22Rv1 (cell line): ENCODE measurements at regions not wholly inside any gene's neighbourhood (a gene's known extent, or its start where the extent isn't known, plus 50 kb on each side); places are given as distances from the start of the nearest gene placed in this dataset.
"Not testable (repeated sequence)": the region's sequence is repeated elsewhere in the genome, so short reads cannot be mapped to it uniquely, and the experiment has no call there.

ENCODE experiments used
- H3K27ac ChIP-seq: fragments of 450-650 bp; 2 replicates; pipeline ENCODE4 v1.5.1; 2017
- ZFX ChIP-seq: fragments of 450-650 bp; IDR thresholded peaks from 2 replicates; pipeline ENCODE4 v1.6.1; 2017; ENCODE audit warnings: antibody characterized with exemption, borderline replicate concordance
- TF ChIP-seq, protein P1 (sequence below): fragments of 450-650 bp; IDR thresholded peaks from 2 replicates; pipeline ENCODE4 v1.5.1; 2017; ENCODE audit warnings: mild to moderate bottlenecking

DNA sequence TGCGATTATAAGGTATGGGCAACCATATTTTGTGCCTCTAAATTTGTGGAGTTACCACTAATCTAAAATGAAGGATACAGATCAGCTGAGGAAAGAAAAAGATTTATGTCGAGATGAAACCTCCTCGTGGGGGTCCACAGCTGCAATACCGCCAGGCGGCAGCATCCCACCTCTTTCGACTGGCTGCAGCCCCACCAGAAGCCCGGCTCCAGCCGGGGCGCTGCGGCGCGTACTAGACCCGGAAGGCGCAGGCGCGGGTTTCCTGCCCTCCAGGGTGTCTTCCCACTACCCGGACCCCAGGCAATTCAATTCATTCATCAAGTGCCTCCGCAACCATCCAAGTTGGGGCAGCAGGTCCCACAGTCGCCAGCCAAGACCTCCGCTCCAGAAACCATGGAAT lies 366.1 kb upstream of the DEFB115 start:
- TF ChIP-seq, protein P1, sequence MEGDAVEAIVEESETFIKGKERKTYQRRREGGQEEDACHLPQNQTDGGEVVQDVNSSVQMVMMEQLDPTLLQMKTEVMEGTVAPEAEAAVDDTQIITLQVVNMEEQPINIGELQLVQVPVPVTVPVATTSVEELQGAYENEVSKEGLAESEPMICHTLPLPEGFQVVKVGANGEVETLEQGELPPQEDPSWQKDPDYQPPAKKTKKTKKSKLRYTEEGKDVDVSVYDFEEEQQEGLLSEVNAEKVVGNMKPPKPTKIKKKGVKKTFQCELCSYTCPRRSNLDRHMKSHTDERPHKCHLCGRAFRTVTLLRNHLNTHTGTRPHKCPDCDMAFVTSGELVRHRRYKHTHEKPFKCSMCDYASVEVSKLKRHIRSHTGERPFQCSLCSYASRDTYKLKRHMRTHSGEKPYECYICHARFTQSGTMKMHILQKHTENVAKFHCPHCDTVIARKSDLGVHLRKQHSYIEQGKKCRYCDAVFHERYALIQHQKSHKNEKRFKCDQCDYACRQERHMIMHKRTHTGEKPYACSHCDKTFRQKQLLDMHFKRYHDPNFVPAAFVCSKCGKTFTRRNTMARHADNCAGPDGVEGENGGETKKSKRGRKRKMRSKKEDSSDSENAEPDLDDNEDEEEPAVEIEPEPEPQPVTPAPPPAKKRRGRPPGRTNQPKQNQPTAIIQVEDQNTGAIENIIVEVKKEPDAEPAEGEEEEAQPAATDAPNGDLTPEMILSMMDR, result peak; percentile 42

DNA sequence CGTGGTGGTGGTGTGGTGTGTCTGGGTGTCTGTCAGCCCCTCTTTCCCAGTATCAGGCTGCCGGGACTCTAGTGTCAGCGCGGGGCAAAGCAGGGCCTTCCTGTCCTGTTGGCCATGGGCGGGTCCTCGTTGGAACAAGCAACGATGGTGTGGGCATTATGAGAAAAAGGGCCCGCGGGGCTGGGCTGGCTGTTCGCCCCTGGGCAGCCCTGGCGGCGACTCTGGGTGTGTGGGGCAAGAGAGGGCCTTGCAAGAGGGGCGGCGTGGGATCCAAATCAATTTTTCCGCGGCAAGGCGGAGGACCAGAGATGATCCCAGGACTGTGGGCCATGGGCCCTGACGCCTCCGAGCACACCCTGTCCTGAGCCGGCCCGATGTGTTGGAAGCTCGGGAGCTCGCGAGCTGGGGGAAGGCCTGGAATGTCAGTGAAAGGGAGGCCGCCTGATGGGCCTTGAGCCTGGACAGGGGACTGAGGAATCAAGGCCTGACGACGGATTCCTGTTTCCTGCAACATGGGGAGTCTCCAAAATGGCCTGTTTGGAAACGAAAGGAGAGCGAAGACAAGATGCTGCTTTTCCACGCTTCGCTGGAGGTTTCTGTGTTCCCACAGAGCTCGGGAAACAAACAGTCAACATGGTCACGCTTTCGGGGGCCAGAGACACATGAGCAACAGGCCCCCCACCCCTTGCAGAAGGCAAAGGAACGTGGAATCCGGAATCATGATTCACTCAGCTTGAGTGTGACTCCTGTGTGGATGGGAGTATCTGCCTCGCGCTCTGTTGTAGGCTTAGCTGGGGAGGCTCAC lies 364.7 kb upstream of the DEFB115 start:
- TF ChIP-seq, protein P1, result no peak
- no peak for TF ChIP-seq ZFX
- H3K27ac ChIP-seq, result no peak overlapping the region

More for the DNA sequence above, 366.1 kb upstream of the DEFB115 start:
- H3K27ac ChIP-seq, result not testable (repeated sequence)

DNA sequence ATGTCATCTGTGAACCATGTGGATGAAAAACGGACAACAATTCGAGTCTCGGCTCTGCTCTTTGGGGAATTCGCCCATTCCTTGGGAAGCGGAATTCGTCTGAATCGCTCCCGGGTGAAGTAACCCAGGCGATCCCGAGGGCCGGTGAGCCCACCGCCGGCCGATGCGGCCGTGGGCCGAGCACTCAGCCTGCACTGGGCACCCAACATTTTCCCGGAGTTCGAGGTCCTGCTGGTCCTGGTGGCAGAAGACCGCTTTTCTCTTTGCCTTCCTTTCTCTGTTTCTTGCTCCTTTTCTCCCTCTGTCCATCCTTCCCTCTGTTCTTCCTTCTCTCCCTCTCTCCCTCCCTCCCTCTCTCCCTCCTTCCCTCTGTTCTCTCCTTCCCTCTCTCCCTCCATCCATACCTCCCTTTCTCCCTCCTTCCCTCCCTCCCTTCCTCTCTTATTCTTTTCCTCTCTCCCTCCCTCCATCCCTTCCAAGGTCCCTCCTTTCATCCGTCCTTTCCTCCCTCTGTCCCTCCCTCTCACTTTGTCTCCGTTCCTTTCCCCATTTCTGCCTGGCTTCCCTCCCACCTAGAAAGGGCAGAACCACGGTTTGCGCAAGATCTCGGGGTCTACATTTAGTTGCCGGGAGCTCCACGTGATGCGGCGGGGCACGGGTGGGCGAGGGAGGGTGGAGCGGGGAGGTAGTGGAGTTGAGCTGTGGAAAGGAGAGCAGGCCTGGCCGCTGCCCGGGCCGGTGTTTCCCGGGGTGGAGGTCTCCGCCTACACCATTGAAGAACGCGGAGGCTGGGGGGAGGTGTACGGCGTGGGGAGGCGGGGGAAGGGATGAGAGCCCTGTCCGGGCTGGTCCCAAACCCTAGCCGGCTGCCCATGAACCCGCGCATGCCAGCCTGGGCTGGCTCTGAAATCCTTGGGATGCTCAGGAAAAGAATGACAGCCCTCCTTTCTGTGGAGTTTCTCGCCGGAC lies 363.8 kb upstream of the DEFB115 start:
- not testable (repeated sequence) for H3K27ac ChIP-seq

DNA sequence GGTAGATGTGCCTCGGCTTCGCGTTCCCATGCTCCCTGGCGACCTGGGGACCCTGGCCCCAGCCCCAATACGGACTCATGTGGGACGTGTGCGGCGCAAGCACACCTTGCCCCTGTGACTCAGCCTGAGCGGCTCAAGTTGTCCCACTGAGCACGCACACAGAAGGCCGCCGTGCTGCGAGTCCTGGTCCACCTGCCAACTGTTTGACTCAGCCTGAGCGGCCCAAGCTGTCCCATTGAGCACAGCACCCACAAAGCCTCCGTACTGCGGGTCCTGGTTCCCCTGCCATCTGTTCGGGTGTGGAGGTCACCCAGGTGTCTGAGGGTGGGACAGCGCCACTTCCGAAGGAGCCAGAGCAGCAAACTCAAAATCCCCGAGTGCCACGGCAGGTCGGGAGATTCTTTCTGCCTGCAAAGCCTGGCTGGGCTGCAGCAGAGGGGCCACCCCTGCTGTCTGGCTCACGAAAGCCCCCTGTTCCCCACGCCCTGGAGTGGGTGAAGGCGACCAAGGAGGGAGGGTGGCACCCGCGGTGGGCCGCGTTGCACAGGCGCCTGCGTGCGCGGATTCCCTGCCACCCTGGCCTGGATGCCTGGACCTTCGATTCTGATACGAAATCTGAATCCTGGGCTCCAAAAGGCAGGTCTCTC lies 362.6 kb upstream of the DEFB115 start:
- not testable (repeated sequence) for H3K27ac ChIP-seq

DNA sequence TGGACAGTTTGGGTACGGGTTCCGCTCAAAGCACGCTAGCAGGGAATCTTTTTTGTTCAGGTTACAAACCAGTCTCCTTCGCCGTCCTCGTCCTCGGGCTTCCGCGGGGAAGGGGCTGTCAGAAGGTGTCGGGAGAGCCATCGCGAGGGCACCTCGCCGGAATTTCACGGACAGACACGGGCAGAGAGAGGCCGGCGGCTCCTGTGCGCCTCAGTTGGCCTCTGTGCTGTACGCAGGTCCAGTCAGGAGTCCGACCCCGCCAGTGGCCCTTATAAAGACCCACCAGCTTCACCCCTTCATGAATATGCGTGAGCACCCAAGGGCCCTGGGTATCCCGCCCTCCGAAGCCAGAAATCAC lies 362.1 kb upstream of the DEFB115 start:
- H3K27ac ChIP-seq, result not testable (repeated sequence)

DNA sequence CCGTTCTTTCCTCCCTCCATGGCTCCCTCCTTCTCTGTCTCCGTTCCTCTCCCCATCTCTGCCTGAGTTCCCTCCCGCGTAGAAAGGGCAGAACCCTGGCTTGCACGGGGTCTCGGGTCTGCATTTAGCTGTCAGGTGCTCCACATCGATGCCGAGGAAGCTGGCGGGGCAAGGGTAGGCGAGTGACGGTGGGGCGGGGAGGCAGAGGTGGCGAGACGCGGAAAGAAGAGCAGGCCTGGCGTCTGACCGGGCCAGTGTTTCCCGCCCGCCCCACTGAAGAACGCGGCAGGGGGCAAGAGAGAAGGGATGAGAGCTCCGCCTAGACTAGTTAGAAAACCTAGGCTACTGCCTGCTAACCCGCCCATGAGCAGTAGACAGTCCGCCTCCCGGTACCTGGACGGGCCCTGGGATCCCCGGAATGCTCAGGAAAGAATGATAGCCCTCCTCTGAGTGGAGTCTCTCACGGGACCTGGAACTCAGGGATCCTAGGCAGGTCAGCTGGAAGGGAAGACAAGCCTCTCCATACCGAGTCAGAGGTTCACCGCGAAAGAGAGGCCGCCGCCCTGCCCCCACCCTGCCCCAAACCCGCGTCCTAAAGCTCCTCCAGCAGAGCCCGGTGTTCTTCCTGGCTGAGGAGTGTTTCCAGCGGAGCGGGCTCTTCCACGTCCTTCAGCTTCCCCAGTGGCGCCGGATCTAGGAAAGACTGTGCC lies 357.9 kb upstream of the DEFB115 start:
- not testable (repeated sequence) for H3K27ac ChIP-seq

DNA sequence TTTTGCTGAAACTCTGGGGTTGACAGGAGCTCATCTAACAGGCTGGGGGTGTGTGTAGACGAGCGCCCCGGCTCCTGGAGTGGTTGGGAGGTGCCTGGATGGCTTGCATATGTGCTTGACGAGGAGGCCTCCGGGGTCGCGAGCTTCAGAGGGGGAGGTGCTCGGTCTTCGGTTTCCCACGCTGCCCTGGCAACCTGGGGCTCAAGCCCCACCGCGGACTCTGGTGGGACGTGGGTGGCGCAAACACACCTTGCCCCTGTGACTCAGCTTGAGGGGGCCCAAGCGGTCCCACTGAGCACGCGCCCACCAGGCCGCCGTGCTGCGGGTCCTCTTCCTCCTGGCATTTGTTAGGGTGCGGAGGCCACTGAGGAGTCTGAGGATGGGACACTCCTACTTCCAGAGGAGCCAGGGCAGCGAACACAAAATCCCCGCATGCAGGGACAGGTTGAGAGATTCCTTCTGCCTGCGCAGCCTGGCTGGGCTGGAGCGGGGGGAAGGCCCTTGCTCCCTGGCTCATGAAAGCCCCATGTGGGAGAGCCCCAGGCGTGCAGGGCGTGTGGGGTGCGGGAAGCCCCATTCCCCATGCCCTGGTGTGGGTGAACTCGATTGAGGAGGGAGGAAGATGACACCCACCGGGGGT lies 357.3 kb upstream of the DEFB115 start:
- H3K27ac ChIP-seq, result not testable (repeated sequence)

DNA sequence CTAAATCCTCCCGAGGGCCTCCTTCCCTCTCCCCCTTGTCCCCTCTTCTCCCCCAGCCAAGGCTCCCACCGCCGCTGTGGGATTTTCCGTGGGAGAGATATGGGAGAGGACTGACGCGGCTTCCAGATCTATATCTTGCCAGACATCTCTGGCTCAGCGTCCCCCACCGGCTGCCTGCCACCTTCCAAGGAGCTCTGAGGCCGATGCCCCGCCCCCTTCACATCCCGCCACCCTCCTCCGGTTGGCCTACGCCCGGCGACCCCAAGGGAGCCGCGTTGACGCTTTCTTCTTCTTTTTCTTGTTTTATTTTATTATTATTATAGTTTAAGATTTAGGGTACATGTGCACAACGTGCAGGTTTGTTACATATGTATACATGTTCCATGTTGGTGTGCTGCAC lies 352.2 kb upstream of the DEFB115 start:
- not testable (repeated sequence) for H3K27ac ChIP-seq

DNA sequence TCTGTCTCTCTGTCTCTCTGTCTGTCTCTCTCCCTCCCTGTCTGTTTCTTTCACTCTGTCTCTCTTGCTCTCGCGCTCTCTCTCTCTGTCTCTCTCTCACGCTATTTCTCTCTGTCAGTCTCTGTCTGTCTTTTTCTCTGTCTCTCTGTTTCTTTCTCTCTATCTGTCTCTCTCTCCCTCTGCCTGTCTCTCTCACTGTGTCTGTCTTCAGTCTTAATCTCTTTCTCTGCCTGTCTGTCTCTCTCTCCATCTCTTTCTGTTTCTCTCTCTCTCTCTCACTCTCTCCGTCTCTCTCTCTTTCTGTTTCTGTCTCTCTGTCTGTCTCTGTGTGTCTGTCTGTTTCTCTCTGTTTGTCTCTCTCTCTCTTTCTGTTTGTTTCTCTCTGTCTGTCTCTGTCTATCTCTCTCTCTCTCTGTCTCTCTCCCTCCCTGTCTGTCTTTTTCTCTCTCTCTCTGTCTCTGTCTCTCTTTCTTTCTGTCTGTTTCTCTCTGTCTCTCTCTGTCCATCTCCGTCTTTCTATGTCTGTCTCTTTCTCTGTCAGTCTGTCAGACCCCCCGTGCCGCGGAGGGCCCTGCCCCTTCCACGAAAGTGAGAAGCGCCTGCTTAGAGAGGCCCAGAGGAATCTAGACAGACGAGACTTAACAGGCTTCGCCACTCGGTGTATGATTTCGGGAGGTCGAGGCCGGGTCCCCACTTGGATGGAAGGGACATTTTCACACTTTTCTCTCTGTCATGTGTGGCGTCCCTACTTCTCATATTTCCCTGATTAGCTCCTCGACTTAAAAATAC lies 346.3 kb upstream of the DEFB115 start:
- TF ChIP-seq ZFX, result no peak
- TF ChIP-seq, protein P1, result no peak

DNA sequence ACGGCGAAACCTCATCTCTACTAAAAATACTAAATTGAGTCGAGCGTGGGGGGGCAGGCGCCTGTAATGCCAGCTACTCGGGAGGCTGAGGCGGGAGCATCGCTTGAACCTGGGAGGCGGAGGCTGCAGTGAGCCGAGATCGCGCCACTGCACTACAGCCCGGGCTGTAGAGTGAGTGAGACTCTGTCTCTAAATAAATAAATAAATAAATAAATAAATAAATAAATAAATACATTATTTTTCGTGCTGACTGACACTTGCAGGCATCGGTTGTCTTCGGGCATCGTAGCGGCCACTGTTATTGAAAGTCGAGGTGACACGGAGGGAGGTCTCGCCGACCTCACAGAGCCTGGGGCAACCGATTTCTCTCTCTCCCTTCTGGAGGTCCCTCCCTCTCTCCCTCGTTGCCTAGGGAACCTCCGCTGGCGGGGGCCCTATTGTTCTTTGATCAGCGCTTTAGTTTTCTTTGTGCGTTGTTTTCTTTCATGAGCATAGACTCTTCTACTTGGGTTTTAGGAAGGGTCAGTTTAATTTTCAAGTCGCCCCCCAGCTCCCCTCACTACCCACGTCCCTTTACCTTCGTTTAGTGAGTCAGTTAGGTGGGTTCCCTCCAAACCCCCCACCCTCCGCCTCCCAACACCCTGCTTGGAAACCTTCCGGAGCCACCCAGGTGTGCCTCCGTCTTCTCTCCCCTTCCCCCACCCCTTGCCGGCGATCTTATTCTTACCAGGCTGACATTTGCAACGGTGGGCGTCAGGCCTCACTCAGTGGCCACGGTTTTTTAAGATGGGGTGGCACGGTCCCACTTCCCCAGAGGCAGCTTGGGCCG lies 345.4 kb upstream of the DEFB115 start:
- not testable (repeated sequence) for H3K27ac ChIP-seq

More for the DNA sequence above, 346.3 kb upstream of the DEFB115 start:
- no peak overlapping the region for H3K27ac ChIP-seq

DNA sequence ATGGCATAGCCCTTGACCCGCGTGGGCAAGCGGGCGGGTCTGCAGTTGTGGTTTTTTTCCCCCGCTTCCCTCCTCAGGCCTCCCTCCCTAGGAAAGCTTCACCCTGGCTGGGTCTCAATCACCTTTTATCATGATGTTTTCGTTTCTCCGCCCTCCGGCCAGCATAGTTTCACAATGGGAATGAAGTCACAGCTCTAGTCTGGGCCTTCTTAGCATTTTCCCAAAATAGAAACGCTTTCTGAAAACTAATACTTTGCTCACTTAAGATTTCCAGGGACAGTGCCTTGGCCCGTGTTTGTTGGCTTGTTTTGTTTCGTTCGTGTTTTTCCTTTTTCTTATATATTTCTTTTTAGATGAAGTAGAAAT lies 344.8 kb upstream of the DEFB115 start:
- not testable (repeated sequence) for H3K27ac ChIP-seq

DNA sequence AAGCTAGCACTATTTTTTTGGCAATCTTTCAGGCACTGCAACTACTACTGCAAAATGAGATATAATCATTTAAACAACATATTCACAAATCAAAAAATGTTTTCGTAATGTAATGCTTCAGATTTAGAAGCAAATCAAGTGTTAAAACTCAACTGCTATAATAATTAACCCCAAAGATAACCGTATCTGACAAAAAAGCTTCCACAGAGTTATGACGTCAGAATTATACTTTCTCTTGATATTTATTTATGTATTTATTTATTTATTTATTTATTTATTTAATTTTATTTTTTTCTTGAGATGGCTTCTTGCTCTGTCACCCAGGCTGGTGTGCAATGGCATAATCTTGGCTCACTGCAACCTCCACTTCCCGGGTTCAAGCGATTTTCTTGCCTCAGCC lies 341.1 kb upstream of the DEFB115 start:
- not testable (repeated sequence) for H3K27ac ChIP-seq
